HG03442 (cell line): ENCODE measurements at regions not wholly inside any gene's neighbourhood (a gene's known extent, or its start where the extent isn't known, plus 50 kb on each side); places are given as distances from the start of the nearest gene placed in this dataset.
"Not testable (repeated sequence)": the region's sequence is repeated elsewhere in the genome, so short reads cannot be mapped to it uniquely, and the experiment has no call there.

ENCODE experiments used
- ATAC-seq: cut with Tn5 transposase; IDR thresholded peaks from one replicate; pipeline ENCODE4 v1.9.1; 2021; ENCODE audit warnings: mild to moderate bottlenecking, moderate library complexity; ENCODE audit not compliant: unreplicated experiment

DNA sequence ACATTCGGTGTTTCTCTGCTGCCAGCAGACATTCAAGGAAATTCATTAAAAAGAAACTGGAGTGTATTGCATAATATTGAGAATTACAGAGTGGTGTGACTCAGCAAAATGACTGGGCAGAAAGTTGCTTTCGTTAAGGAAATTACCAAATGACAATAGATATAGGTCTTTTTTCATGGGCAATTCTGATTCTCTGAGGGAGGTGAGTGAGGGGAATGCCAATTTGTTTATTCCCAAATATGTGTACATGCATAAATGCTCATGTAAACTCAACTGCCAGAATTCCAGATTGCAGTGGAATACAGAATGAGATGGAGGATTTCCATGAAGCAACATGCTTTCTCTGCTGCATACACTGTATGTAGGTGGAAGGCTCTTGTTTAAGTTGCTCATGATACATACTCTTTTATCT lies 1730.1 kb downstream of the SLITRK5 start:
- no peak for ATAC-seq

DNA sequence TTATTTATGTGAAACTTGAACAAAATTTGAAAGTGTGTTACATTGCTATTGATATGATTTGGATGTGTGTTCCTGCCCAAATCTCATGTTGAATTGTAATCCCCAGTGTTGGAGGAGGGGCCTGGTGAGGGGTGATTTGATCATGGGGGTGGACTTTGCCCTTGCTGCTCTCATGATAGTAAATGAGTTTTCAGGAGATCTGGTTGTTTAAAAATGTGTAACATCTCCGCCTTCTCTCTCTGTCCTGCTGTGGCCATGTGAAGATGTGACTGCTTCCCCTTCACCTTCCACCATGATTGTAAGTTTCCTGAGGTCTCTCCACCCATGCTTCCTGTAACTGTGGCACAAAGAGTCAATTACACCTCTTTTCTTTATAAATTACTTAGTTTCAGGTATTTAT lies 1731.0 kb downstream of the SLITRK5 start:
- no peak for ATAC-seq

DNA sequence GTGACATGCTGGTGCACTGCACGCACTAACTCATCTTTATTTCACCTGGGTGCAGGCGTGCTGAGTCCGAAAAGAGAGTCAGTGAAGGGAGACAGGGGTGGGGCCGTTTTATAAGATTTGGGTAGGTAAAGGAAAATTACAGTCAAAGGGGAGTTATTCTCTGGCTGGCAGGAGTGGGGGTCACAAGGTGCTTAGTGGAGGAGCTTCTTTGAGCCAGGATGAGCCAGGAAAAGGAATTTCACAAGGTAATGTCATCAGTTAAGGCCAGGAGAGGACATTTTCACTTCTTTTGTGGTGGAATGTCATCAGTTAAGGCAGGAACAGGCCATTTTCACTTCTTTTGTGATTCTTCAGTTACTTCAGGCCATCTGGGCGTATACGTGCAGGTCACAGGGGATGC lies 1734.9 kb downstream of the SLITRK5 start:
- ATAC-seq, result not testable (repeated sequence)

DNA sequence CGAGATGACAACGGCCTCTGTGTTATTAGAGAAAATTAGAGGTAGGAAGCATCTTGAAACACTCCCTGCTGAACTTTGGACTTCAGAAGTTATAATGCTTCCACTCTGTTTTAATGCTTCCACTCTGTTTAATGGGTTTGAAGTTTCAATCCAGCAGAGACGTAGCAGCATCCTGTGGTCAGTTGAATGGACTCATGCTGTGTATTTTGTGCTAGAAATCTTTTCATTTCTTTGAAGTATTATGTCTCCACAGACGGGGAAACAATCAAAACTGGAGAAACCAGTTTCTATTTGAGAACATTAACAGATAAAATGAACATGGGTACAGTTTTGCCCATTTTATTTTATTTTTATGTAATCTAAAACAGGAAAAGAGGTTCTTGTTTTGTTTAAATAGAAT lies 1736.2 kb downstream of the SLITRK5 start:
- ATAC-seq, result no peak

DNA sequence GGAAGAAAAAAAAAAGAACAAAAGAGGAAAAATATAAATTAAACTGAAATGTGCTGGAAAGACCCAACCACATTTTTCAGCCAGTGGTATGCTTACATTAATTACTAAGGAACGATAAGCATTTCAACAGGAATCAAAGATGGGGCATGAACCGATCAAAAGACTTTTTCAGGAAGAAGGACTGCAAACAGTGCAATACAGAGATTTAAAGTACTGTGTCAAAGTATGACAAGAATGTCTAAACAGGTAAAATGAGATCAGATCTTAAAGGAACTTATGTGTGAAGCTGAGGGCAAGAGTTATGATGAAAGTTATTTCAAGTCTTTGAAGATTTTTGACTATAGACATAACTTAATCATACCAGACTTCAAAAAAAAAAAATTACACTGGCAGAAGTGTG lies 1761.8 kb downstream of the SLITRK5 start:
- ATAC-seq, result no peak

DNA sequence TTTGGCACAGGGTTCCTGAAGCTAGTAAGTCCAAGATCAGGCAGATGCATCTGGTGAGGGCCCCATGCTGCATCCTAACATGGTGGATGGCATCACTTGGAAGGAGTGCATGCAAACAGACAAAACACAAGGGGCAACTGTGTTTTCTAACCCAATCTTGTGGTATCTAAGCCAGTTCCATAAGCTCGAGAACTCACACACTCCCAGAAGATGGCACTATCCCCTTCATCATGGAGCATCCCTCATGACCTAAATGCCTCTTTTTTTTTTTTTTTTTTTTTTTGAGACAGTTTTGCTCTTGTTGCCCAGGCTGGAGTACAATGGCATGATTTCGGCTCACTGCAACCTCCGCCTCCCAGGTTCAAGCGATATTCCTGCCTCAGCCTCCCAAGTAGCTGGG lies 1763.5 kb downstream of the SLITRK5 start:
- ATAC-seq, result not testable (repeated sequence)

DNA sequence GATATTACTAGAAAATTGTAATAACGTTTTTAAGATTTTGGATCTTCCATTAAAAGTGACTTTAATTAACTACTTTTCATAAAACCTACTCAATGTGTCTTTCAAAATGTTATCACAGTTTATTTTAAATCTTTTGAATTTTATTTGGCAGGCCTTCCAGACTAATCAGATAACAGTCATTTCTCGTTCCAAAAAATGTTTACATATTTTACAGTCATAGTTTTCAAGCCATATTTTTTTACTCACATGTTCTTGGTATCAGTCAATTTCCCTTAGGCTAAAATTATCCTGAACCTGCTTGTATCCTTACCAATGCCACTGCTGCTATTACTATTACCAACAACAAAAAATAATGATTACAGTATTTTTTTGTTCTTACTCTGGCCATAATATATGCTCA lies 1783.5 kb downstream of the SLITRK5 start:
- no peak for ATAC-seq

DNA sequence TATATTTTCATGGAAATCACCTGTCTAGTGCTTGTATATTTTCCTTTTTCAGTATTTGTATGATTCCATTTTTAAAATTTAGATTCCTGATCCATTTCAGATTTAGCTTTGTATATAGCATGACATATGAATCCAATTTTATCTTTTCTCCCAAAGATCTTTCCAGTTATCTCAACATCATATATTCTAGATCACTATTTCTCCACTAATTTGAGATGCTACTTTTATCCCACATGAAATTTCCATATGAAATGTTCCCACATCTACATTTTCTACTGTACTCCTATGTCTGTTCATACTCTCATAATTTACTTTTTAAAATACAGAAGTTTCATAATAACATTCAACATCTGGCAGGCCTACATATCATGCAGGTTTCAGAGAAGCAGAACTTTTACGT lies 1784.1 kb downstream of the SLITRK5 start:
- ATAC-seq, result no peak

DNA sequence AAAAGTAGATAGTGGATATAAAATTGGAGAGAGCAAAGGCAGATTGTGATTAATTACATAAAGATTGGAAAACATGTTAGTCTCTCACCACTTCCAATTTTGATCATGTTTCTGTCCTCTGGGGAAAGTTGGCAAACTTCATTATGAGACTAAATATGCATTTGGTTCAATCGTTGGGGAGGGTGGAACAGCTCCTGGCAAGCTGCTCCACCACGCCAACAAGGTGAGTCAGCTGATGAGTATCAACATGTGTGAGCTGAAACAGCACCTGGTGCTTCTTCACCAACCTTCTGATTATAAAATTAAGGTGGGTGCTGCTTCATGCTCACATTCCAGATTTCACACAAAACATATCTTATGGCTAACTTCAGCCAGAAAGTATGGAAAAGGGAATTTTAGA lies 1784.6 kb downstream of the SLITRK5 start:
- ATAC-seq, result no peak

DNA sequence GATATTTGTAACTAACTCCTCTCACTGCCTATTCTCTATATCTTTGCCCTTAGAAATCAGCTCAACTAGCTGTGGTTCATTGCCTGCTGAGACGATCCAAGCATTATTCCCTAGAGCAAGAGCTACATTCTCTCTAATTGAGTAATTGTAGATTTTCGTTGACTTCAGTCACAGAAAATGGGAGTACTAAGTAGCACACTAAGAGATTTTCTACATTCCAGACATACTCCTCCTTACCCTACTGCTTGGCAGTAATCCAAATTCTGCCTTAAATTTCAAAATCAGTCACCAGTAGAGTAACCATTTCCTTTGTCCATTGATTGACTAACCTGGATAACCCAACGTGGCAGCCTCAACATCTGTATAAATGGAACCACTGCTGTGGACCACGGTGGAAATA lies 1786.8 kb downstream of the SLITRK5 start:
- no peak for ATAC-seq

DNA sequence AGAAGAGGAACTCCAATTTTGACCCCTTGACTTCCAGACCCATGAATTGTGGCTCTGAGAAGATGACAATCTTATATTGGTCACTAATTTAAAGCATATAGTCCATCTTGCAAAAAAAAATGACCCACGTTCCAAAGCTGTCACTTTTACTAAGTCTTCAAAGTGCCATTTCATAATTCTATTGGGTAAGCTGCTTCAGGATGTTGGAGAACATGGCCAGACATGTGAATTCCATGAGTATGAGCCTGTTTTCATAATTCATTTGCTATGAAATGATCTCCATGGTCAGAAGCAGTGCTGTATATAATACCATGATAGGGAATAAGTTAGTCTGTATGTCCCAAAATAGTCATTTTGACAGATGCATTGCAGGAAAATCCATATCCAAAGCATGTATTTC lies 1787.3 kb downstream of the SLITRK5 start:
- ATAC-seq, result no peak

DNA sequence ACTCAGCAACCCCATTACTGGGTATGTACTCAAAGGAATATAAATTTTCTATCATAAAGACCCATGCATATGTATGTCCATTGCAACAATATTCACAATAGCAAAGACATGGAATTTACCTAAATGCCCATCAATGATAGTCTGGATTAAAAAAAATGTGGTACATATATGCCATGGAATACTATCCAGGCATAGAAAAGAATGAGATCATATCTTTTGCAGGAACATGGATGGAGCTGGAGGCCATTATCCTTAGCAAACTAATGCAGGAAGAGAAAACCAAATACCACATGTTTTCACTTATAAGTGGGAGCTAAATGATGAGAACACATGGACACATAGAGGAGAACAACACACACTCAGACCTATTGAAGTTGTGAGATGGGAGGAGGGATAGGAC lies 1789.7 kb downstream of the SLITRK5 start:
- not testable (repeated sequence) for ATAC-seq

DNA sequence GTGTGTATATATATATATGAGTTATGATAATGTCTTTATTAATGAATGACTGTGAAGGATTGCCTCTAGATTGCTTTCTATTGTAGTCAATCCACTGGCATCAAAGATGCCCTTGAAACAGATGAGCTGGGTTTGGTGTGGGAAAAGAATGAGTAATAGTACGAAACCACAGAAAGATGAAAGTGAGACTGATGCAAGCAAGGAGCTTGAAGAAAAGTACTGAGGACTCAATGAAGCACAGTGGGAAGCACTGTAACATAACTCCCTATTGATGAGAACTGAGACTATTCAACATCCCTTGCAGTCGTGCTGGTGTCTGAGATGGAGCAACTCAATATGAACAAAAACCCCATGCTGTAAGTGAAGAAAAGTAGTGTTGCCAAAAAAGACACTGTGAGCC lies 1794.2 kb downstream of the SLITRK5 start:
- ATAC-seq, result peak; percentile 39

DNA sequence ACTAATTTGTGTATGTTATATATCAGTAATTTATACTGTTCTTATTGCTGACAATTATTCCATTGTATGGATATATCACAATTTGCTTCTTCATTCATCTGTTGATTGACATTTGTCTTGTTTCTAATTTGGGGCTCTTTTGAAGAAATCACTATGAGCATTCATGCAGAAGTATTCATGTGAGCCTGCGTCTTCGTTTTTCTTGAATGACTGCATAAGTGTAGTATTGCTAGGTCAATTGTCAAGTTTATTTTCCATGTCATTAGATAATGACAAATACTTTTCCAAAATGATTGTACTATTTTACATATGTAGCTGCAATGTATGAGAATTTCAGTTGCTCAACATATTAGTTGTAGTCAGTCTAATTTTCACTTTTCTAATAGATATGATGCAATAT lies 1796.9 kb downstream of the SLITRK5 start:
- ATAC-seq, result no peak

DNA sequence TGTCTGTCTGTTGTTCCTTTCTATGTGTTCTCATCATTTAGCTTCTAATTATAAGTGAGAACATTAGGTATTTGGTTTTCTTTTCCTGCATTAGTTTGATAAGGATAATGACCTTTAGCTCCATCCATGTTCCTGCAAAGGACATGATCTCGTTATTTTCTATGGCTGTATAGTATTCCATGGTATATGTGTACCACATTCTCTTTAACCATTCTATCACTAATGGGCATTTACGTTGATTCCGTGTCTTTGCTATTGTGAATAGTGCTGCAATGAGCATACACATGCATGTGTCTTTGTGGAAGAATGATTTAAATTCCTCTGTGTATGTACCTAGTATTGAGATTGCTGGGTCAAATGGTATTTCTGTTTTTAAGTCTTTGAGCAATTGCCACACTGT lies 1799.7 kb downstream of the SLITRK5 start:
- ATAC-seq, result no peak

DNA sequence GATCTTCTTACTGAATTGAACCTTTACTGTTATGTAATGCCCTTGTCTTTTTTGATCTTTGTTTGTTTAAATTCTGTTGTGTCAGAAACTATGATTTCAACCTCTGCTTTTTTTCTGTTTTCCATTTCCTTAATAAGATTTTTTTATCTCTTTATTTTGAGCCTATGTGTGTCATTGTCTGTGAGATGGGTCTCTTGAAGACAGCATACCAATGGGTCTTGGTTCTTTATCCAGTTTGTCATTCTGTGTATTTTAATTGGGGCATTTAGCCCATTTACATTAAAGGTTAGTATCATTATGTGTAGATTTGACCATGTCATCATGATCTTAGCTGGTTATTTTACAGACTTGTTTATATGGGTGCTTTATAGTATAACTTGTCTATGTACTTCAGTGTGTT lies 1803.3 kb downstream of the SLITRK5 start:
- no peak for ATAC-seq

DNA sequence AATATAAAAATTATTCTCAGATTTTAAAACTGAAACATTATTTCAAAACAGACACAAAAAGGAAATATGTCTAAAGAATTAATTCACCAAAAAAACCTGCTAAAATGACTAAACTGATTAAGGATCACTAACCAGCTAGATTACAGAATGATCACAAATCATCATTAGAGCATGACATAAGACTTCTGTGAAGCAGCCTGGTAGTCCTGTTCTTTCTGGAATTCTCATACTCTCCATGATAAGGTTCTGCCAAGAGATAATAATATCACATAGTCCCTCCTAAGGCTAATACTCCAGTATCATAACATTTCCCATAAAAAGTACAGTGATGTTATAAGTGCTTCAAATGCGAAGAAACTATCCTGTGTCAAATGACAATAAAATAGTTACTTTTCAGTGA lies 1814.9 kb downstream of the SLITRK5 start:
- ATAC-seq, result no peak

DNA sequence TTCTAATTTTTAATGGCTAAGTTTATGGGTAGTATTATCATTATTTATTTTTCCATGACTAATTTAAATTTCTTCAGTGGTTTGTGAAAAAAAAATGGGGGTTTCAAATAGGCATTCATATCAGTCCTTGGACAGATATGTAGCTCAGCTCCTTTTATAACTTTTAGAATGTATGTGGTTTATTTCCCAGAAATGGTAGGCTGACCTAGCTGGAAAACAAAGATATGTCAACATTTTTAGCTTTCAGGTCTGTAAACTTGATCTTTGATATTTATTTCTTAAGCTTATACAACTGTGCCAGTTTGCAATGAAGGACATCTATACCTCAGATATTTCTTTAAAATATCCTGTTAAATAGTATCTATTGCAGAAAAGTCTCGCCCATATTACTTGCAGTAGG lies 1815.5 kb downstream of the SLITRK5 start:
- ATAC-seq, result no peak

DNA sequence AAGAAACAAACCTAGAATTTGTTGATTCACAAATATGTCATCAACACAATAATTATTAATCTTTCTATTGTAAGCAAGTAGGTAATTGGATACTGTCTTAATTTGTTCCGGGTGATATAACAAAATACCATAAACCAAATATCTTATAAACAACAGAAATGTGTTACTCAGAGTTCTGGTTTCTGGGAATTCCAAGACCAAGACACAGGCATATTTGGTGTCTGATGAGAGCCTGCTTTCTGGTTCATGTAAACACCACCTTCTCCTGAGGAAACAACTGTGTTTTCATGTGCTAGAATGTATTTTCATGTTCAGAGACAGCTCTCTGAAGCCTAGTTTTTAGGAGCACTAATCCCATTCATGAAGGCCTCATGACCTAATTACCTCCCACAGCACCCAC lies 1819.5 kb downstream of the SLITRK5 start:
- ATAC-seq, result no peak

DNA sequence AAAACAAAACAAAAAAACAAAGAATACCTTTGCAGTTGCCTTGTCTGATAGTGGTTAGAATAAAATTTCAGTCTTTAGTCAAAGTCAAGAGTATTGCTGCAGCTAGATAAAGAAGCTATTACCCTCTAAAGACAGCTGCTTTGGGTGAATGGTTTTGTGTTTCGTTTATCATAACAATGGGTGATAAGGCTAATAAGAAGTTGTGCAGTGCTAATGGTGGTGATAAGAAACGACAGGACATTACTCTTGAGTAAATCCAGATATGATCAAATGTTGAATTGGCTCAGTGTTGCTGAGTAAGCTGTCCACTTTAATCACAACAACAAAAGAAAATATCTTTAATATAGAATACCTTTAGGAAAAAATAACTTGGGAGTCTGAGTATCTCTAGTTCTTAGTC lies 1825.3 kb downstream of the SLITRK5 start:
- ATAC-seq, result no peak

DNA sequence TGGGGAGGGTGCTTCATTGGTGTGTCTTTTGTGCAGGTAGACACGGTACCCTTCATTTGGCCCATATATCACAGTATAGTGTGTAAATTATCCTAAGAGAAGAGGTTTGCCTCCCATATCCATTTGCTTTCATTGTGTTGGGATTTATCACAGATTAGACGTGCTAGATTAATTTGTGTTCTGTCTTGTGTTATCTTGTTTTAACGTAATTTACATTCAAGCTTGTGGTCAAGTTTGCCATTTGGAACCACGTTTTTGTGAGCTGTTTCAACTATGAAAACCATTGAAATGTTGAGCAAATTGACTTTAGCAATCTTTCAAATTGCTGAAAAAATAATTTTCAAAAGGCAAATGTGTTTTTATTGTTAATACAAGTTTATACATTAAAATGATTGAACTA lies 1826.5 kb downstream of the SLITRK5 start:
- ATAC-seq, result no peak

DNA sequence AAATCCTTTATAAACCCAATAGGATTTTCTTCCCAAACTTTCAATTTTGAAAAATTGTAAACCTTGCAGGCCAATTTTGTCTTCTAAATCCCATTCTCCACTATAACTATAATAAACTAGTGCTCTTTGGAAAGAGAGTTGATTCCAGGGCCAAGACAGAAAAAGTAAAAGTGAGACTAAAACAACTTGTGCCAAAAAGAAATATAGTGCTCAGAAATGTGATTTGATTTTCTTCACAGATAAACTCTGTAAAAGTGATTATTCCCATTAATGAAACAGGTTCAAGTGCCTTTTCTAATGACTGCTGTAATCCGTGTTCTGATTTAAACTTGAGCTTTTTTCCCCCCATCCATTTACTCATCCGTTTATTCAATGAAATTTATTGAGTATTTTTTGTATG lies 1831.1 kb downstream of the SLITRK5 start:
- no peak for ATAC-seq

DNA sequence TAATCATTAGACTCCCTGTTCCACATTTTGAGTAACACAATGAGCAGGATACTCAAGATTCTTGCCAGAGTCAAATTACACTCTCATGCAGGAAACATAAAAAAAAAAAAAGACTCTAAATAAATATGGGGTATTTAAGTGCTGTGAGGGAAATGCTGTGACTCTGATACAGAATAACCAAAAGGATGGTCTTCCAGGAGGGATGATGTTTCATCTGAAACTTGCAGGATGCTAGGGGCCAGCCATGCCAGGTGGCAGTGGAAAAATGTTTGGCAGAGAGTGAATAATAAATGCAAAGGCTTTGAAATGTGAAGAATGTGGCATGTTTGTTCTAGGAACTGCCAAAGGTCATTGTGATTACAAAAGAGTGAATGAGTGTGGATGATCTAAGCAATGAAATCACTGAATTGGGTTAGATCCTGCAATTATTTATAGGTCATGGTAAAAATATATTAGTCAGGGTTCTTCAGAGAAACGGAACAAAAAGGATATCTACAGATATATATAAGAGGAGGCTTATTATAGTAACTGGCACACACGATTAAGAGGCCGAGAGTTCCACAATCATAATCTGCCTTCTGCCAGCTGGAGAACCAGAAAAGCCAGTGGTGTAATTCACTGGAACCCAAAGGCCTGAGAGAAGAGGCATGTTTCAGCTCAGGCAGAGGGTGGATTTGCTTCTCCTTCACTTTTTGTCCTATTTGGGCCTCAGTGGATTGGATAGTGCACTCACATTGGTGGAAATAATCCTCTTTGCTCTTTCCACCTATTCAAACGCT lies 1832.8 kb upstream of the MIR17HG start:
- ATAC-seq, result no peak
